Activated naive CD8-positive, alpha-beta T cell treated with anti-CD3 and anti-CD28 coated beads, Interleukin-2, amount 50 U/mL, for 24 hours (primary cell): ENCODE measurements at regions not wholly inside any gene's neighbourhood (a gene's known extent, or its start where the extent isn't known, plus 50 kb on each side); places are given as distances from the start of the nearest gene placed in this dataset.

ENCODE experiments used
- ATAC-seq: fragments of 150-1000 bp; cut with Tn5 transposase; one replicate; pipeline ENCODE4 v1.10.0; 2021
- DNase-seq: peaks from one replicate; pipeline ENCODE4 v3.0.0; 2021
- H3K27ac Mint-ChIP-seq: one replicate; pipeline ENCODE4 v1.8.0; 2021; ENCODE audit warnings: mild to moderate bottlenecking, mixed read lengths
- H3K27me3 Mint-ChIP-seq: one replicate; pipeline ENCODE4 v1.8.0; 2021; ENCODE audit warnings: mixed read lengths
- H3K36me3 Mint-ChIP-seq: one replicate; pipeline ENCODE4 v1.8.0; 2021; ENCODE audit warnings: low read depth, mixed read lengths
- H3K4me1 Mint-ChIP-seq: one replicate; pipeline ENCODE4 v1.8.0; 2021; ENCODE audit warnings: mixed read lengths
- H3K4me3 Mint-ChIP-seq: one replicate; pipeline ENCODE4 v1.8.0; 2021; ENCODE audit warnings: mild to moderate bottlenecking, moderate library complexity, mixed read lengths
- H3K9me3 Mint-ChIP-seq: one replicate; pipeline ENCODE4 v1.8.0; 2021; ENCODE audit warnings: mixed read lengths

- Mint-ChIP-seq H3K27me3 (no peaks in the 10 kb centered on the region), H3K4me3 (no peak overlapping the region), H3K9me3 (no peaks in the 10 kb centered on the region), H3K4me1 (no peaks in the 10 kb centered on the region), H3K36me3 (no peaks in the 10 kb centered on the region), H3K27ac (no peak overlapping the region)
- ATAC-seq = no peak
- no peak for DNase-seq
Measured at GRCh38 chr4:66899422-66900065, 645.8 kb downstream of the CENPC start.

- no peak overlapping the region for H3K4me3 Mint-ChIP-seq
- H3K4me1 Mint-ChIP-seq = no peaks in the 10 kb centered on the region
- no peaks in the 10 kb centered on the region for H3K27me3 Mint-ChIP-seq
- no peak for ATAC-seq
- H3K27ac Mint-ChIP-seq = no peak overlapping the region
- H3K9me3 Mint-ChIP-seq = peaks cover 5% of the 10 kb centered on the region
- no peak for DNase-seq
- no peaks in the 10 kb centered on the region for H3K36me3 Mint-ChIP-seq
Measured at GRCh38 chr4:66893807-66894206, 651.5 kb downstream of the CENPC start.

GRCh38 chr4:66887061-66887460 is 658.2 kb downstream of the CENPC start:
- H3K36me3 Mint-ChIP-seq = no peaks in the 10 kb centered on the region
- ATAC-seq = no peak

GRCh38 chr4:66885501-66886165 is 659.7 kb downstream of the CENPC start:
- H3K36me3 Mint-ChIP-seq = no peaks in the 10 kb centered on the region
- no peak for ATAC-seq
- H3K9me3 Mint-ChIP-seq = peaks cover 8% of the 10 kb centered on the region
- no peak overlapping the region for H3K27ac Mint-ChIP-seq
- no peak overlapping the region for H3K4me3 Mint-ChIP-seq
- DNase-seq = no peak
- H3K27me3 Mint-ChIP-seq = no peaks in the 10 kb centered on the region
- no peaks in the 10 kb centered on the region for H3K4me1 Mint-ChIP-seq

More at GRCh38 chr4:66887061-66887460, 658.2 kb downstream of the CENPC start:
- H3K4me3 Mint-ChIP-seq = no peak overlapping the region
- no peak overlapping the region for H3K27ac Mint-ChIP-seq
- no peaks in the 10 kb centered on the region for H3K4me1 Mint-ChIP-seq
- peaks cover 2% of the 10 kb centered on the region for H3K9me3 Mint-ChIP-seq
- no peak for DNase-seq
- H3K27me3 Mint-ChIP-seq = no peaks in the 10 kb centered on the region

DNA sequence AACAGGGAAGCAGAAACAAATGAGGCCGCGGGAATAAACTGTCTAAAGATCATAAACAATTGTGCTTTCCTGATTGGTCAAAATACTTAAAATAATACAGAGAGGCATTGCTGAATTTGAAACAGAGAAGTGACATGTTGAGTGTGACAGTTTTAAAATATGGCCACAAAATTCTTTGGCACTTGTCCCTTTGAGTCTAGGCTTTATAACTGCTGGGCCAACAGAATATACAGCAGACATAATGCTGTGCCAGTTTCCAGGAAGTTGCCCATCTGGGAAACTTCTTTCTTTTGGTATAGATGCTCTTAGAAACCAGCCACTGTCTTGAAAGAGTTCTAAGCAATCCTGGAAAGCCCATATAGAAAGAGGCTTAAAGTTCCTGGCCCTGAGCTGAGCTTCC is 668.4 kb downstream of the CENPC start:
- Mint-ChIP-seq H3K4me1 (no peaks in the 10 kb centered on the region), H3K9me3 (peaks cover 5% of the 10 kb centered on the region), H3K27ac (no peak overlapping the region), H3K36me3 (no peaks in the 10 kb centered on the region), H3K27me3 (no peaks in the 10 kb centered on the region), H3K4me3 (no peak overlapping the region)
- ATAC-seq = no peak
- no peak for DNase-seq

DNA sequence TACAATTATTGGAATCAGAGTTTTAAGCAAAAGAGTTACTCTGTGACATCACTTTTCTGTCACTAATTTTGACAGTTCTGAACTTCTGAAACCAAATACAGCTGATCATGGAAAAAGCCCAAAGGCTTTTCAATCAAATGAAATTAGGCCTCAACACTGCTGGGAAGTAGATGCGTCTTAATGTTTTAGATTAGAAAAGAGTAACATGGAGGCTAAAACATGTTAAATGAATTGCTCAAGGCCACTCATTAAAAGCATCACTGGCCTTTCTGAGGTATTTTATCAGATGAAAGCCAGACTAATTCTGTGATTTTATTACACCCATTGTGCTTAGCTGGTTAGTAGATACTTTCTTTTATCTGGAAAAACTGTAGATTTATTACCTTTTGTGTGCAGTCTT is 672.6 kb downstream of the CENPC start:
- H3K36me3 Mint-ChIP-seq = no peaks in the 10 kb centered on the region
- DNase-seq (no peak), ATAC-seq (no peak)
- H3K4me1 Mint-ChIP-seq = no peaks in the 10 kb centered on the region
- H3K4me3 Mint-ChIP-seq = no peak overlapping the region
- no peaks in the 10 kb centered on the region for H3K27me3 Mint-ChIP-seq
- no peaks in the 10 kb centered on the region for H3K9me3 Mint-ChIP-seq
- H3K27ac Mint-ChIP-seq = no peak overlapping the region

GRCh38 chr4:66863481-66863880 is 681.8 kb downstream of the CENPC start:
- H3K4me1 Mint-ChIP-seq = no peaks in the 10 kb centered on the region
- no peaks in the 10 kb centered on the region for H3K36me3 Mint-ChIP-seq
- H3K27me3 Mint-ChIP-seq = no peaks in the 10 kb centered on the region
- H3K9me3 Mint-ChIP-seq = peaks cover 6% of the 10 kb centered on the region
- H3K27ac Mint-ChIP-seq = no peak overlapping the region
- DNase-seq = no peak
- no peak overlapping the region for H3K4me3 Mint-ChIP-seq
- ATAC-seq = no peak

DNA sequence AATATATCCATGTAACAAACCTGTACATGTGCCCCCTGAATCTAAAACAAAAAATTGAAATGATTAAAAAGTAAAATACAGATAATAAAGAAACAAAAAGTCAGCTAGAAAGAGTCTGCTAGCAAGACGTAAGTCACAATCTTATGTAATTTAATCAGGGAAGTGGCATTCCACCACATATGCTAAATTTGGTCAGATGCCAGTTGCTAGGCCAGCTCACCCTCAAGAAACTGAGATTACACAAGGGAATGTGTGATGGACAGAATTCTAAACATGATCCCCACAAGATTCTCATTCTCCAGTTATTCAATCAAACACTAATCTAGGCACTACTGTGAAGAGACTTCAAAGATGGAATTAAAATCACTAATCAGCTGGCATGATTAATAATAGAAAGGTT is 689.3 kb downstream of the CENPC start:
- Mint-ChIP-seq H3K4me1 (no peaks in the 10 kb centered on the region), H3K27ac (no peak overlapping the region), H3K4me3 (no peak overlapping the region), H3K9me3 (peaks cover 4% of the 10 kb centered on the region), H3K36me3 (no peaks in the 10 kb centered on the region), H3K27me3 (no peaks in the 10 kb centered on the region)
- ATAC-seq = no peak
- DNase-seq = no peak

GRCh38 chr4:66853845-66854244 is 691.5 kb downstream of the CENPC start:
- no peak for ATAC-seq
- DNase-seq = no peak
- Mint-ChIP-seq H3K9me3 (peaks cover 4% of the 10 kb centered on the region), H3K36me3 (no peaks in the 10 kb centered on the region), H3K4me3 (no peak overlapping the region), H3K27ac (no peak overlapping the region), H3K4me1 (no peaks in the 10 kb centered on the region), H3K27me3 (no peaks in the 10 kb centered on the region)

DNA sequence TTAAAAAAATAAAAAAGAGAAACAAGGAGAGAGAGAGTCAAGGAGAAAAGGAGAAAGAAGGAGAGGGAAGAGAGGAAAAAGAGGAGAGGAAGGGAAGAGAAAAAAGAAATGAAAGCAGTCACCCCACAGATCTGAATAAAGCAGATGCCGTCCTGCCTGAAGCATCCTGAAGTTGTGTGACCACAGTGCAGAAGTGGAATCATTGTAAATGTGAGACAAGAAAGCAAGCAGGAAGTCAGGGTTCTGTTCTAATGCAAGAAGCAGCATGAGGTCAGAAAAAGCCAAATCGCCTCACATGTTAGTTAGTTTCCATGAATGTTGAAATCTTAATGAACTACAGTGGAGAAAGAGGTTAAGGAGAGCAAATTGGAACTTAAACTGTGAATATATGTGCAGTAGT is 692.5 kb downstream of the CENPC start:
- ATAC-seq (no peak), DNase-seq (no peak)
- Mint-ChIP-seq H3K4me3 (no peak overlapping the region), H3K9me3 (peaks cover under 1% of the 10 kb centered on the region), H3K36me3 (no peaks in the 10 kb centered on the region), H3K4me1 (no peaks in the 10 kb centered on the region), H3K27me3 (no peaks in the 10 kb centered on the region), H3K27ac (no peak overlapping the region)

- ATAC-seq (no peak), DNase-seq (no peak)
- H3K9me3 Mint-ChIP-seq = no peaks in the 10 kb centered on the region
- H3K36me3 Mint-ChIP-seq = no peaks in the 10 kb centered on the region
- no peaks in the 10 kb centered on the region for H3K4me1 Mint-ChIP-seq
- H3K27me3 Mint-ChIP-seq = no peaks in the 10 kb centered on the region
- H3K4me3 Mint-ChIP-seq = no peak overlapping the region
- no peak overlapping the region for H3K27ac Mint-ChIP-seq
Measured at GRCh38 chr4:66849596-66849995, 695.7 kb downstream of the CENPC start.

DNA sequence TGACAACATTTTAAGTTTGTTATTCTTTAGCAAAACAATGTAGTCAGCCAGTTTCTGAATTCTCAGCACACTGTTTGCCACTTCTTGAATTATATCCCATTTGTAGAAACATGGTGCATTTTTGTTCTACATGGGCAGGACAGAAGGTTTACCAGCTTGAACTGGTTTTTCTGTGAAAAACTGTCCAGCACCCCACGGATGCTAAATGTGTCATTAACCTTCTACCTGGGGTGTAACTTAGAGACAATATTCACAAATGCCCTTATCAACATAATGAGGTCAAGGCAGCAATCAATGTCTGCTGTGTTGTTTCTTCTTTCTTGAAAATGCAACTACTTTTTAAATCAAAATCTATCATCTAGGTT is 702.6 kb downstream of the CENPC start:
- Mint-ChIP-seq H3K27ac (no peak overlapping the region), H3K4me3 (no peak overlapping the region)

DNA sequence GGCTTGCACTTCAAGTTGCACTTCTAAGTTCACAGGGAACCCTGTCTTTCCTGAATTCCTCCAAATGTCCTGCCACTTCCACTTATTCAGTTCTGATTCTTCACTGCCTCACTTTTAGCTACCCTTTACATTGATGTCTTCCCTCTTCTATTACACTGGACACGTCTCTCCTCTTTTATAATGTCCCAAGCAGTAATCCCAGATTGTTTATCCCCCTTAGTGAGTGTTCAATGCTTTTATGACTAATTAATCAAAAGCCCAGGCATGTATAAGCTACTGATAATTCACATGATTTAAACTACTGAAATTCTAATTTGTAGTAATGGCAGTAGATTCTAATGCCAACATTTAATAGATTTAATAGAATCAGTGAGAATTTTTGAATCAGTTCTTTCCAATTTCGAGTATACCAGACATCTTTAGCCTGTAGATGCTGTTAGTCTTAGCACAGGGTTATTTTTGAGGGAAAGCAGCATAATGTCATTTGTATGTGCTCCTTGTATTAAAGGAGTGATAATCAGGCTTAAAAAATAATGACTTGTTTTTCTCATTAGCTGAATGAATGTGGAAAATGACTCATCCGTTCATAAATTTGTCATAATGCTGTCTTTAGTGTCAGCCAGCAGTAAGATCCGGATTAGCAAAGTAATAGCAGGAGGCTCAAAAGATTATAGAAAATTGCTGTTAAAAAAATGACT is 703.1 kb downstream of the CENPC start:
- ATAC-seq (no peak), DNase-seq (no peak)
- H3K4me1 Mint-ChIP-seq = no peaks in the 10 kb centered on the region
- H3K27me3 Mint-ChIP-seq = no peaks in the 10 kb centered on the region
- H3K9me3 Mint-ChIP-seq = peaks cover 17% of the 10 kb centered on the region
- no peak overlapping the region for H3K4me3 Mint-ChIP-seq
- H3K36me3 Mint-ChIP-seq = no peaks in the 10 kb centered on the region
- no peak overlapping the region for H3K27ac Mint-ChIP-seq

More for the DNA sequence above, 702.6 kb downstream of the CENPC start:
- no peaks in the 10 kb centered on the region for H3K36me3 Mint-ChIP-seq
- ATAC-seq (no peak), DNase-seq (no peak)
- H3K27me3 Mint-ChIP-seq = no peaks in the 10 kb centered on the region
- H3K4me1 Mint-ChIP-seq = no peaks in the 10 kb centered on the region
- H3K9me3 Mint-ChIP-seq = peaks cover 17% of the 10 kb centered on the region

GRCh38 chr4:66840178-66840577 is 705.1 kb downstream of the CENPC start:
- Mint-ChIP-seq H3K36me3 (no peaks in the 10 kb centered on the region), H3K9me3 (peaks cover 17% of the 10 kb centered on the region), H3K27ac (no peak overlapping the region), H3K4me1 (no peaks in the 10 kb centered on the region), H3K27me3 (no peaks in the 10 kb centered on the region), H3K4me3 (no peak overlapping the region)
- DNase-seq = no peak
- ATAC-seq = no peak

GRCh38 chr4:66837279-66837922 is 707.9 kb downstream of the CENPC start:
- DNase-seq = no peak

More at GRCh38 chr4:66837279-66837922, 707.9 kb downstream of the CENPC start:
- ATAC-seq = no peak
- H3K27me3 Mint-ChIP-seq = no peaks in the 10 kb centered on the region
- H3K9me3 Mint-ChIP-seq = peaks cover 14% of the 10 kb centered on the region
- H3K36me3 Mint-ChIP-seq = no peaks in the 10 kb centered on the region
- H3K4me3 Mint-ChIP-seq = no peak overlapping the region
- no peak overlapping the region for H3K27ac Mint-ChIP-seq
- H3K4me1 Mint-ChIP-seq = no peaks in the 10 kb centered on the region
